Head of caudate nucleus (tissue), 42 donors: ENCODE measurements at regions not wholly inside any gene's neighbourhood (a gene's known extent, or its start where the extent isn't known, plus 50 kb on each side); places are given as distances from the start of the nearest gene placed in this dataset.

Source experiments
- DNase-seq, 42 donors: peaks; one replicate each; pipeline versions ENCODE4 v3.0.0 to v3.0.0-alpha.2; 2020 to 2021; ENCODE audit warnings: mixed read lengths in 7 of 42
- intact Hi-C: fragments of 100-400 bp; cut with DNase I; formaldehyde crosslinking; loops from one replicate; pipeline ENCODE4 v1.15.0; 2022

GRCh38 chr6:91317247-91317835, 730.5 kb upstream of the MAP3K7 start:
- intact Hi-C loops = no loop called here
- no peak for DNase-seq

- DNase-seq = no peak
- intact Hi-C loops = no loop called here
These were observed 723.3 kb upstream of the MAP3K7 start for GRCh38 chr6:91310178-91310577.

- no peak for DNase-seq
- intact Hi-C loops = no loop called here
These were observed 718.9 kb upstream of the MAP3K7 start for GRCh38 chr6:91305755-91306154.

- intact Hi-C loops = no loop called here
- no peak for DNase-seq
These were observed 717.6 kb upstream of the MAP3K7 start for GRCh38 chr6:91304521-91304920.

GRCh38 chr6:91303326-91303725, 716.5 kb upstream of the MAP3K7 start:
- intact Hi-C loops = no loop called here
- DNase-seq = no peak

- intact Hi-C loops = no loop called here
These were observed 712.9 kb upstream of the MAP3K7 start for GRCh38 chr6:91299544-91300491.

GRCh38 chr6:91298543-91299145, 711.8 kb upstream of the MAP3K7 start:
- intact Hi-C loops = no loop called here

More at GRCh38 chr6:91299544-91300491, 712.9 kb upstream of the MAP3K7 start:
- DNase-seq = no peak

GRCh38 chr6:91293395-91293794, 706.5 kb upstream of the MAP3K7 start:
- DNase-seq = no peak
- intact Hi-C loops = no loop called here

More at GRCh38 chr6:91298543-91299145, 711.8 kb upstream of the MAP3K7 start:
- no peak for DNase-seq

- intact Hi-C loops = no loop called here
- no peak for DNase-seq
These were observed 704.2 kb upstream of the MAP3K7 start for GRCh38 chr6:91291071-91291470.

GRCh38 chr6:91288741-91289140, 701.9 kb upstream of the MAP3K7 start:
- DNase-seq = peak in 8 of 42 donors; percentile 4 to 40 (median 8)
- intact Hi-C loops = no loop called here

GRCh38 chr6:91281901-91282300, 695.0 kb upstream of the MAP3K7 start:
- intact Hi-C loops = no loop called here
- no peak for DNase-seq

GRCh38 chr6:91280494-91280830, 693.6 kb upstream of the MAP3K7 start:
- DNase-seq = no peak
- intact Hi-C loops = no loop called here

- intact Hi-C loops = no loop called here
- DNase-seq = no peak
These were observed 693.0 kb upstream of the MAP3K7 start for GRCh38 chr6:91279740-91280493.

- no peak for DNase-seq
- intact Hi-C loops = no loop called here
These were observed 691.5 kb upstream of the MAP3K7 start for GRCh38 chr6:91278416-91278815.

GRCh38 chr6:91276315-91276714, 689.4 kb upstream of the MAP3K7 start:
- intact Hi-C loops = no loop called here
- DNase-seq = no peak

- no peak for DNase-seq
These were observed 686.9 kb upstream of the MAP3K7 start for GRCh38 chr6:91273729-91274128.

GRCh38 chr6:91271807-91272206, 684.9 kb upstream of the MAP3K7 start:
- DNase-seq = no peak
- intact Hi-C loops = no loop called here

More at GRCh38 chr6:91273729-91274128, 686.9 kb upstream of the MAP3K7 start:
- intact Hi-C loops = no loop called here

GRCh38 chr6:91268941-91269340, 682.1 kb upstream of the MAP3K7 start:
- intact Hi-C loops = no loop called here
- no peak for DNase-seq

GRCh38 chr6:91267246-91267645, 680.4 kb upstream of the MAP3K7 start:
- intact Hi-C loops = no loop called here
- DNase-seq = no peak

GRCh38 chr6:91266156-91266555, 679.3 kb upstream of the MAP3K7 start:
- DNase-seq = no peak
- intact Hi-C loops = no loop called here
